ENCODE measurements at regions not wholly inside any gene's neighbourhood (a gene's known extent, or its start where the extent isn't known, plus 50 kb on each side); places are given as distances from the start of the nearest gene placed in this dataset.

- no peak overlapping the region for H4K91ac ChIP-seq (ENCODE audit: insufficient read length, low read depth, low read length)
- H2AFZ ChIP-seq (ENCODE audit: low read length) = no peak overlapping the region
- H2BK12ac ChIP-seq (ENCODE audit: insufficient read length, low read depth, low read length) = no peak overlapping the region
- no peak overlapping the region for H4K8ac ChIP-seq (replicated peaks; ENCODE audit: insufficient read length, low read depth, low read length)
- no peak overlapping the region for H3K18ac ChIP-seq (ENCODE audit: insufficient read length, low read depth, low read length)
- H3K23ac ChIP-seq (ENCODE audit: insufficient read length, low read depth, low read length) = no peak overlapping the region
- H3K27me3 Mint-ChIP-seq (ENCODE audit: low read depth) = peaks cover 2% of the 10 kb centered on the region; the same call in 1 of the 2 replicates
- no peak overlapping the region for H3K56ac ChIP-seq (ENCODE audit: insufficient read length, low read depth, low read length)
- peaks cover 10 to 13% of the 10 kb centered on the region in 2 experiments for H3K9me3 Mint-ChIP-seq
- TF ChIP-seq, protein P1, sequence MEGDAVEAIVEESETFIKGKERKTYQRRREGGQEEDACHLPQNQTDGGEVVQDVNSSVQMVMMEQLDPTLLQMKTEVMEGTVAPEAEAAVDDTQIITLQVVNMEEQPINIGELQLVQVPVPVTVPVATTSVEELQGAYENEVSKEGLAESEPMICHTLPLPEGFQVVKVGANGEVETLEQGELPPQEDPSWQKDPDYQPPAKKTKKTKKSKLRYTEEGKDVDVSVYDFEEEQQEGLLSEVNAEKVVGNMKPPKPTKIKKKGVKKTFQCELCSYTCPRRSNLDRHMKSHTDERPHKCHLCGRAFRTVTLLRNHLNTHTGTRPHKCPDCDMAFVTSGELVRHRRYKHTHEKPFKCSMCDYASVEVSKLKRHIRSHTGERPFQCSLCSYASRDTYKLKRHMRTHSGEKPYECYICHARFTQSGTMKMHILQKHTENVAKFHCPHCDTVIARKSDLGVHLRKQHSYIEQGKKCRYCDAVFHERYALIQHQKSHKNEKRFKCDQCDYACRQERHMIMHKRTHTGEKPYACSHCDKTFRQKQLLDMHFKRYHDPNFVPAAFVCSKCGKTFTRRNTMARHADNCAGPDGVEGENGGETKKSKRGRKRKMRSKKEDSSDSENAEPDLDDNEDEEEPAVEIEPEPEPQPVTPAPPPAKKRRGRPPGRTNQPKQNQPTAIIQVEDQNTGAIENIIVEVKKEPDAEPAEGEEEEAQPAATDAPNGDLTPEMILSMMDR (conservative IDR thresholded peaks at IDR 0.05) = no peak
- no peaks in the 10 kb centered on the region for H3K79me2 ChIP-seq (ENCODE audit: insufficient read depth, low read length)
- H3K4ac ChIP-seq (ENCODE audit: low read depth, low read length) = no peak overlapping the region
- H3K4me2 ChIP-seq (ENCODE audit: insufficient read depth, insufficient read length, low read length) = no peak overlapping the region
- H3K79me1 ChIP-seq (ENCODE audit: insufficient read depth, low read depth, low read length, poor library complexity, severe bottlenecking) = no peaks in the 10 kb centered on the region
- no peak for DNase-seq
- H3K27ac Mint-ChIP-seq = no peak overlapping the region
- no peak overlapping the region for H2AK5ac ChIP-seq (ENCODE audit: insufficient read length, low read length)
- no peak overlapping the region for H3K27ac ChIP-seq (ENCODE audit: insufficient read length, low read depth, low read length)
- H3K4me3 Mint-ChIP-seq = no peak overlapping the region
- H3K27me3 ChIP-seq (ENCODE audit: insufficient read depth, low read length) = no peaks in the 10 kb centered on the region
- no peak overlapping the region for H4K5ac ChIP-seq (ENCODE audit: insufficient read length, low read depth, low read length)
- H2BK120ac ChIP-seq (ENCODE audit: low read depth, low read length, poor library complexity, severe bottlenecking) = no peak overlapping the region
- H3K4me1 ChIP-seq (ENCODE audit: insufficient read depth, low read length) = peaks cover 2% of the 10 kb centered on the region; the same call in 1 of the 2 replicates
- no peak overlapping the region for H3K9ac ChIP-seq (ENCODE audit: extremely low read depth, insufficient read length, low read length)
- H4K20me1 ChIP-seq (ENCODE audit: control insufficient read depth, insufficient read depth, insufficient read length) = no peaks in the 10 kb centered on the region
- peaks cover 25 to 28% of the 10 kb centered on the region in 2 experiments for H3K4me1 Mint-ChIP-seq
- H3K9me3 ChIP-seq (ENCODE audit: control insufficient read depth, low read depth, low read length) = no peaks in the 10 kb centered on the region
- no peak overlapping the region for H3T11ph ChIP-seq (ENCODE audit: low read length)
- no peak overlapping the region for H2BK15ac ChIP-seq (ENCODE audit: low read depth, low read length)
- H3K14ac ChIP-seq (ENCODE audit: insufficient read depth, low read length) = no peak overlapping the region
- WGBS (ENCODE audit: extremely low coverage, insufficient read length, low lambda C conversion rate) = no CpG with 5 or more reads among the region's 2 CpGs
- H2BK5ac ChIP-seq (ENCODE audit: insufficient read length, low read length) = no peak overlapping the region
- no peaks in the 10 kb centered on the region for H3K23me2 ChIP-seq (ENCODE audit: insufficient read length, low read depth, low read length, poor library complexity, severe bottlenecking)
- H2BK20ac ChIP-seq (ENCODE audit: low read depth, low read length, poor library complexity, severe bottlenecking) = no peak overlapping the region
- peaks cover 0 to 20% (median 2%) of the 10 kb centered on the region in 3 experiments; a peak in 4 of 7 replicates for H3K36me3 Mint-ChIP-seq (ENCODE audit: insufficient read depth in 1 of 3, low read depth in 3 of 3)
Measured at GRCh38 chr11:131229221-131229620, 141.2 kb upstream of the NTM start.

All from H9 (cell line).